GM18907 (cell line): ENCODE measurements at regions not wholly inside any gene's neighbourhood (a gene's known extent, or its start where the extent isn't known, plus 50 kb on each side); places are given as distances from the start of the nearest gene placed in this dataset.

Experiments
- ATAC-seq: cut with Tn5 transposase; IDR thresholded peaks from one replicate; pipeline ENCODE4 v1.9.1; 2021; ENCODE audit warnings: mild to moderate bottlenecking, moderate library complexity; ENCODE audit not compliant: unreplicated experiment

DNA sequence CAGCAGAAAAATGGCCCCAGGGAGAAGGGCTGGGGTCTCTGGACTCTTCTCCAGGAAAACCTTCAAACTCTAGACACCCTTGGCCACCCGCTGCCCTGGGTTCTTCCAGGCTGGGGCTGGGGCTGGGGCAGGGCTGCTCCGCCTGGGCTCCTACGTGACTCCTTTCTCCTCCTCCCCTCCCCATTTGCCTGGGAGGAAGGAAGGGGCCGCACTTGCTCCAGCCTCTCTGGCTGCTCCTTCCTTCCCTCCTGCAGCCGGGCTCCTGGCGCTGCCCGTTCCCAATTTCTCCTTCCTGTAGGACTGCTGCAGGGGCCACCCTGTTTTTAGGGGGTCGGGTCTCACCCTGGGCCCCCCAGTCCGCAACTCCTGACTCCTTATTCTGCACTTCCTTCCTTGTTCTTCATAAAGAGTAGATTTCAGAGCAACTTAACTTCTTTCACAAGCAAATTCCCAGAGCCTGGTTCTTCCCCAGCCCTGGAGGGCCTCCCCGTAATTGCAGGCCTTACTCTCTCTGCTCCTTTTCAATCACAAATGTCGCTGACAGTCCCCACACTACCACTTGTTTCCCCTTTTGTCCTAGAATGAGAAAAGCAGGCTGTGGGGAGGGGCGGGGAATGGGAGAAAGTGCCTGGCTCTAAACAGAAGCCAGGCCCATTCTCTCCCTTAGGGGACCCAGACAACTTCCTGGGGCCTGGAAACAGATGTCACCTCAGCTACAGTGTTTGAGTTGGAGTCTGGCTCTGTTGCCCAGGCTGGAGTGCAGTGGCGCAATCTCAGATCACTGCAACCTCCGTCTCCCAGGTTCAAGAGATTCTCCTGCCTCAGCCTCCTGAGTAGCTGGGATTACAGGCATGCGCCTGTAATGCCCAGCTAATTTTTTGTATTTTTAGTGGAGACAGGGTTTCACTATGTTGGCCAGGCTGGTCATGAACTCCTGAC lies 137.8 kb downstream of the ENGASE start:
- ATAC-seq: no peak

DNA sequence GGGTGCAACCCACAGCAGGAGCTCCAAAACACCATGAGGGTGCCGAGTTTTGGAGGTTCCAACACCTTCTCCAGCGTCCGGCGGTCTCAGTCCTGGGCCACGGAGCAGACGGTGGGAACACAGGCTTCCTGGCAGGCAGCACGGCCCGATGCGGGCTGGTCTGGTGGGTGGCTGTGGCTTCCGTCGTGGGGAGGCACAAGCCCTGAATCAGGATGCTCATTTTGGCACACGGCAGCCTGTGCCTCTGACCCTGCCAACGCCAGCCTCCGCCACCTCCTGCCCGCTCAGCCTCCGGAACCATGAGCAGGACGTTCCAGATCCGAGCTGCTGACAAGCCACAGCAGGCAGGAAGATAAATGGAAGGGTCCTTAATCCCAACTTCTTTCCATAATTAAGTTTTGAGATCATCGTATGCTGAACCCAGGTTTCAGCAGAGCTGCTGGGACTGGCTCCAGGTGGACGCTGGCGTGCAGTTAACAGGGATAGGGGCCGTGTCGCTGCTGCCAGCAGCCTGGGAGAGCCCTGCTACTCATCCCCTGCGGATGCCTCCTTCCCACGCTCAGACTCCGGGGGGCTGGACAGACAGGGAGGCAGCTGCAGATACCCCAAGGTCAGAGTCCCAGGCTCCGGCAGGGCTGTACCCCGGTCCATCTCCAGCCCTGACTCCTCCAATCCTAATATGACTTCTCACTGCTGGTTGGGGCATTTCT lies 136.6 kb downstream of the ENGASE start:
- no peak for ATAC-seq

DNA sequence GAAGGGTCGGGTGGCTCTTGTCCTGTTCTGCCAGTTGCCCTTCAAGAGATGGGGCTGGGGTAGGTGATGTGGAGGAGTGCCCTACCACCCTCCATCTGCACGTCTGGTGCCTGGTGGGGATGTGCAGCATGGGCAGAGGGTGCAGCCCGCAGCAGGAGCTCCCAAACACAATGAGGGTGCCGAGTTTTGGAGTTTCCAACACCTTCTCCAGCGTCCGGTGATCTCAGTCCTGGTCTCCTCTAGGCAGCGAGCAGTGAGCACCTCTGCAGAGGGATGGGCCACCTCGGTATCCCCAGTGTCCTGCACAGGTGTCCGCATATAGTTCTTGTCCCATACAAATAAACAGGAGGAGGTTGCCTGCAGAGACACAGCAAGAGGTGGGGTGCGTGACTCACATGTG lies 136.0 kb downstream of the ENGASE start:
- no peak for ATAC-seq

DNA sequence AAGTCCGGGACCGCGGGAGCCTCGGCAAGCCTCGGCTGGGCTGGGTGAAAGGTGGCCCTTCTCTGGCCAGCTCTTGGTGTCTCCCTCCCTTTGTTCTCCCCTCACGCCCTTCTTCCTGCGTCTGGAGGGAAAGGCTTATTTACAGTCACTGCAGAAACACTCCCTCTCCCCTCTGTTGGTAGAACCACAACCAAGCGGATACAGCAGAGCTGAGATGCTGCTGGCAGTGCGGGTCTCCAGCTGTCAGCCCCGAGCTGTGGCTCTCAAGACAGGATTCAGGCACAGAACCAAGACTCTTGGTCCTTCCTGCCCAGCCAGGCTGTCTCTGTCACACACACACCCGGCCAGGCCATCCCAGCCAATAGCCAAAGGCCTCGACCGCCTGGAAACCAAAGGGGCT lies 133.3 kb downstream of the ENGASE start:
- ATAC-seq: no peak

DNA sequence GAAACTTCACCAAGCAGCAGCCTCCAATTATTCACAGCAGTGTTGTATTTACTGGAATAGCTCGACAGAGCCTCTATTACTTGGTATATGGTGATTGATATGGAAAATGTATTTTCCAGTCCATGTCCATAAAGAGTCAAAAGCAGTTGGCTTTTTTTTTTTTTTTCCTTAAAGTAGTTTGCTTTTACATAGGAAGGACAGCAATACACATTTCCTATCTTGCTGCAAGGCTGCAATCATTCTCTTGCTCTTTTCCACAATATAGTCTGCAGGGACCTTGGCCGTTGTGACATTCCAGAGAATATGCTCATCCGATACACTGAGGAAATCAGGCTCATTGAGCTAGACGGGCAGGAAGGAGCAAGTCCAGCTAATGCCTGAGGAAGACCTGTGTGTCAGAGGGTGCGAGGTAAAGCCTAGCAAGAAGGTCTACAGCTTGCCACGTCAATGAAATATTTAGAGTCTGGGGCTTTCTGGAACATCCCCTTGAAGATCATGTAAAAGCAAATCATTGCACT lies 131.1 kb downstream of the ENGASE start:
- no peak for ATAC-seq

DNA sequence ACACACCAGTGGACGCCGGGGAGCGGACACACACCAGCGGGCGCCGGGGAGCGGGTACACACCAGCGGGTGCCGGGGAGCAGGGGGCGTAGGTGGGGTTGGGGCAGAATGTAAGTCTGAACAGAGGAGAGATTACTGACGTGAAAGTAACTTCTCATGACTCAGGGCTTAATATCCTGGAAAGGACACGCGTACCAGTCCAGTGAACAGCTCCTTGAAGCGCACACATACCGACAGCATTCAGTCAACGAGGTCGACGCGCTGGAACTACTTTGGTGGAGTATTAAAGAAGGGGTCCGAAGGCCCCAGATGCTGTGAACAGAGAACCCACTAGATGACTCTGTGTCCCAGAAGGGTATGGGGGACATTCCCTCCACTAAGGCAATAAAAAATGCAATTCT lies 129.6 kb downstream of the ENGASE start:
- no peak for ATAC-seq

DNA sequence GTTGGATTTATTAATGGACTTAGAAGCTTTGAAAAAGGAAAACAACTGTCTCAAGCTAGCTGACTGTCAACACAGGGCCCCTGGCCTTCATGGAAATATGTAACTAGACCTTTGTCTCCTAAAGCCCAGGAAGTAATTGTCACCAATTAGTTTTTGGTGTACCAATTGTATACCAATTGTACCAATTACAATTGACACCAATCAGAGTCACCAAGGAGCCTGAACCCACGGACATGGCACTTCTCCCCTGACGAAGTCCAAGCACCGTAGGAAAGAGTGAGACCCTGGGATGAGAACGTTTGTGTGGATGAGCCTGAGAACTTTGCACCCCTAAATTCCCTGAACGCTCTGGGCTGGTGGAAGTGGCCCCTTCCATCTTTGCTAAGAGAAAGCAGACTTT lies 129.0 kb downstream of the ENGASE start:
- no peak for ATAC-seq

DNA sequence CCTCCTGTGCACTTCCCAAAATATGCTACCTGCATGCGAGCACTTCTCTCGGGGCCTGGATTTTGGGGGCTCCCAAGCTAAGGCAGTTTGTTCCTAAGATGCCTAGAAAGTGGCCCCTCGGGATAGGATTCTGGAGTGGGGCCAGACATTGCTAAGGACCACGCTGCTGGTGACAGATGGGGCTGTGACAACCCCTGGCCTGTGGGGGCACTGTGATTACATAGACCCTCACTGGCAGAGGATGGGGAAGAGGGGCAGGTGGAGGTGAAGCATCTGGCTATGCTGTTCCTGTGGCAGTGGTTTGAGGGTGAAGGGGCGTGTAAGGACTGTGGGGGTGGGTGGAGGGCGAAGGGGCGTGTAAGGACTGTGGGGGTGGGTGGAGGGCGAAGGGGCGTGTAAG lies 128.4 kb downstream of the ENGASE start:
- ATAC-seq: no peak

DNA sequence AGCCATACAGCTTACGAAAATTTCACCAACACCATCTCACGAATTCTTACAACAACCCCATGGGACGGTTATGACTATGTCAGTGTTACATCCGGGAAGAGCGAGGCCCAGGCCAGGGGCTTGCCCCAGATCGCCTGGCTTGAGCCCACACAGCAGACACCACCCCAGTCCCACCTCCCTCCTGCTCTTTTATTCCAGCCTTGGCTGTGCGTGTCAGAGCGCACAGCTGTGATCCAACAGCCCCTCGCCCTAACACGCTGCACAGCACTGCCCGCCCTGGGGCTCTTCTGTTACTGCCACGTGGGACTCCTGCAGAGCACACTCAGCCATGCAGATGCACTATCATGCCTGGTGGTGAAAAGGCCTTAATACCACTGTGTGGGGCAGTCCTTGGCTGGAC lies 127.9 kb downstream of the ENGASE start:
- no peak for ATAC-seq

DNA sequence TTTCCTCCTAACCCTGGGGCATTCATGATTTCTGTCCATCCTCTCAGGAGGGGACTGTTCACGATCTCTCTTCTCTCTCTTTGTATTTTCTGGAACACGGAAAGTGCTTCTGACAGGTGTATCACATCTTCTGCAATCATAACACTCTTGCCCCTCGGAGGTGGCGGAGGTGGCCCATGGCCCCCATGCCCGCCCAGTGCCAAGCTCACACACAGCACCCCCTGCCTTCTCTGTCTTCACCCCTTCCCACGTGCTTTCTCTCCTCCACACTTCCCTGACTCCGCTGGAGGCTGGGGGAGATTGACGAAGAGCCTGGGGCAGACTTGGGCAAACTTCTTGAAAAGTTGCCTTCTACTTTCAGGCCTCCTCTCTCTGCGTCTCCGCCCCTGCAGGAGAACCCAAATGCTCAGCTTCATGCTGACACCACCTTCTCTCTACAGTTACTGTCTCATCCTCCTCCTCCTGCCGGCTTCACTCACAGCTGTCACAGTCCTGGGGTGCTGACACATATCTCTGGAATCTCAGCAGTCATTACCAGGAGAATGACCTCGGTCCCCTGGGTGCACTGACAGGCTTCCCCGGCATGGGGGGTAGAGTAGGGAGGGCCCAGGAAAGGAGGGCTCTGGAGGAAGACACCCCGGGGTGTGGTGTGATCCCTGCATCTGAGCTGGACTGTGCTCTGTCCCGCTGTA lies 127.1 kb downstream of the ENGASE start:
- ATAC-seq: no peak

DNA sequence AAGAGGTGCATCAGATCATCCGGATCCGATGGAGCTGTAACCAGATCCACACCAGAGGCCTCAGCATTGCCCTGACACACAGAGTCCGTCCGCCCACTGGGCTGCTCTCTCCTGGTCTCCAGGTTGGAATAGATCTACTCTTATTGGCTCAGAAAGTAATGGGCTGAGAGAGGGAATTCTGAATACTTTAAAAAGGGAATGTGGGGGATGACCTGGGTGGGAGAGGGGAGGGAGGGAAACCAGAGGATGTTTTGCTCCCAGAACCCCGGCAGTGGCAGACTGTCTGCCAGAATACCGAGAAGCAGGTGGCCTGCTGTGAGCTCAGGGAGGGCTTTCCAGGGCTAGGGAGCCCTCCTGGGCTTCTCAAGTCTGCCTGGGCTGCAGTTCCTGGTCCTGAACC lies 126.5 kb downstream of the ENGASE start:
- no peak for ATAC-seq

DNA sequence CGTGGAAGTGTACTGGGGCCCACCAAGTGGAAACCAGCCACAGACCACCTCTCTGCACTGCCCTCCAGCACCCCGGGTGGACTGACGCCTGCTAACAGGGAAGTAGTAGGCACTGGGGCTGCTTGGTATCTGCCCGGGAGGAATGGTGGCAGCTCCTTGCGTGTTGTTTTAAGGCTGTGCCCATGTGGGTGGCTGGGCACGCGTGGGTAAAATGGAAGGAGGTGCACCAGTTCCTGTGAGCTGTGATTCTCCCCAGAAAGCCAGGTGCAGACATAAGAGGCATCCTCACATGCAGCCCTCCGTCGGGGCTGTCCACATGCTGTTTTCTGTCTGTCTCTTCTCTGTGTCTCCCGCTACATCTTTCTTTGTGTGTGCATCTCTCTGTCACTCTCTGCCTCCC lies 122.3 kb downstream of the ENGASE start:
- ATAC-seq: no peak

DNA sequence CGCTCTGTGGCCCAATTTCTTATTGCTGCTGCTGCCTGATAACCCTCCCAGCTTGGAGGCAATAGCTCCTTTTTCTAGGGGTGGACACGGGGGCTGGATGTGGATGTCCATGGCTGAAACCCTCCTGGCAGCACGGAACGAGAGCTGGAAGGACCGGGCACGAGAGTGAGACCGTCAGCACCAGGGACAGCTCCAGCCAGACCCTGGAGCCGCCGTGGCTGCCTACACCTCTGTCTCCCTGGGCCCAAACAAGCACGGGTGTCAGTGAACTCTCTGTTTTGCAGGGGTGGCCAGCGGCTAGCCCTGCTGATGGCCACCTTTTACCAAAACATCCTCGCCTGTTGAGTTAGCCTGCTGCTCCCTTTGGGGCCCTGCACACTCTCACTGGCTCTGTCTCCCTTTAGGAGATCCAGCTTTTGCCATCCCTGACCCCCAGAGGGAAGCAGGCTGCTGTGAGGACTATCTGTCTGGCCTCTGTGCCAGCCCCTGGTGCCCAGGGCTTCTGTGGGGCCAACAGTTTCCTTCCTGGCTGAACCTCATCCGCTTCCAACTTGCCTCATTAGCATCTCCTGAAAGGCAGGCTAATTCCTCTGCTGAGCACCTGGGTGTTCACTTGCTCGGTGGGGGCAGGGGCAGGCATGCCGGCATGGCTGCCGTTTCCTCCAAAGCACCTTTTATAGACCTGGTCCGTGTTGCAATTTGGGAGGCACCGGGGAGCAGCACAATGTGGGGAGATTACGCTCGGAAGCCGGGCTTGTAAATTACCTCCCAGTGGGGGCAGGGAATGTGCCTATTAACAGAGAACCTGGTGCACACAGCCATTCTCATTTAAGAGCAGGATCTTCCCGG lies 118.1 kb downstream of the ENGASE start:
- ATAC-seq: no peak

DNA sequence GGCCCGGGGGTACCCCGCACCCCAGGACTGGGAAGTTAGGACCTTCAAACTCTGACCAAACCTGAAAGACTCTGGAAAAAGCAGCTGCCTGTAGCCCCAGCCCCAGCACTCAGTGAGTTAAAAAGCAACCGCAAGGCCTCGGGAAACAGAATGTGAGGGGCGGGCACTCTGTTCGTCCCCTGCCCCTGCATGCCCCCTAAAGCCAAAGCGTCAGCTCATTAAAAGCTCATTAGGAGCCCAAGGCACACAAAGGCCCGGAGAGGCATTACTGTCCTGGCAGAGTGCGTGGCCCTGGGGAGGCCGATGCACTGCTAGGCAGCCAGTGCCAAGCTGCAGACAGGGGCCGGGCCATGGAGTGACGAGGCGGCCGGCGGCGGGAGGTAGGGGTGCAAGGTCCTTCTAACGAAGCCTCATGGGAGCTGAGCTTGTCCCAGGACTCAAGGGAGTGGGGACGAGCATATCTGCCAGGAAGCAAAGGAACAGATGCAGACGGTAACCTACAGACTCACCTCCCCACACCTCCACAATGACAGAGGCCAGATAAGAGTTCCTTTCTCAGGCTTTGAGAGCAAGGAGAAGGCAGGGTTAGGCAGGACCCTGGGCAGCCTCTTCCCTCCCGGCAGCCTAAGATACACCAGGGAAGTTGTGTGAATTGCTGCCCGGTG lies 116.8 kb downstream of the ENGASE start:
- no peak for ATAC-seq

DNA sequence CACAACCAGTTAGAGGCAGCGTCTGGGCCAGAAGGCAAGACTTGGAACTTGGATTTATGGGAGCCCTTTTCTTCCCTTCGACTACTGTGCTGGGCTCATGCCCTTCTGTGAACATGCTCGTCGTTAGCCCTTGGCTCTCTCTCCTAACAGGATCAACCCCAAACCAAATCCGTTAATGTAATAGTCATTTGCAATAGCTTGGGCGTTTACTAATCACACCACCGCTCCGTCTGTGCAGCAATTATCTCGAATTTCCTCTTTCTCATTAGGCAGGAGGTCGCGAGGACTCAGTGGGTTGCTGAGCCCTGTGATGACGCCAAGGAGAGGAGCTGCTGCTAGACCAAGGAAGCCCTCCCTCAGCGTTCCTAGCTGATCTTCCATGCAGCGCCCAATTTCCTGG lies 114.7 kb downstream of the ENGASE start:
- no peak for ATAC-seq

DNA sequence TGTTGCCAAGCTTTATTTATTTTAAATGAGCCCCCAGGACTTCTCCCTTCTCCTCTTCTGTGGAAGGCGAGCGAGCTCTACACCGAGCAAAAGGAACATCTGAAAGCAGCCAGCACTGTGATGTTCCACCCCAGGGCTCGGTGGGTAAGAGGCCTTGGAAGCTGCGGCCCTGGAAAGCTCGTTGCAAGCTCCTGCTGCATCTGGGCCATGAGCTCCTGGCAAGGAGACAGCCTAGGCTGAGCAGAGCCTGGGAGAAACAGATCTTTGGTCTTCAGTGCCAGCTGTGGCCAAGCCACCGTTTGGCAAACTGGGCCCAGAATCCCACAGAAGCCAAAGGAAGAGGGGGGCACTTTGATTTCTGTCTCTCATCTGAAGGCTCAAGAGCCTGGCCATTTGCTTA lies 114.1 kb downstream of the ENGASE start:
- no peak for ATAC-seq

DNA sequence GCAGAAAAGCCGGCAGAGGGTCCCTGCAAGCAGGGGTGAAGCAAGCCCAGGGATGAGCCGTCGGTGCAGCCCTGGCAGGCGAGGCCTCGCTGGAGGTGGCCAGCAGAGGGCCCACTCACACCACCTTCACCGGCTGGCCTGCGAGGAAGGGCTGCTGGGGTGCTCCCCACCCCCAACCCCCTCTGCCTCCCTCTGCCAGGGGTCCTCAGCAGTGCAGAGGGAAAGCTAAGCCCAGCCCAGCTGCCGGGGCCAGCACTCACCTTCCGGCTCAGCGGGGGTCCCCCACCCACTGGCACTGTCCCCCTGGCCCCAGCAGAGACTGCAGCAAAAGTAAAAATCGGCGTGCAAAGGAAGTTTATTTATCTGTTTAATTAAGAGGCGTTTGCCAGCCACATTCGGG lies 113.4 kb downstream of the ENGASE start:
- ATAC-seq: no peak

DNA sequence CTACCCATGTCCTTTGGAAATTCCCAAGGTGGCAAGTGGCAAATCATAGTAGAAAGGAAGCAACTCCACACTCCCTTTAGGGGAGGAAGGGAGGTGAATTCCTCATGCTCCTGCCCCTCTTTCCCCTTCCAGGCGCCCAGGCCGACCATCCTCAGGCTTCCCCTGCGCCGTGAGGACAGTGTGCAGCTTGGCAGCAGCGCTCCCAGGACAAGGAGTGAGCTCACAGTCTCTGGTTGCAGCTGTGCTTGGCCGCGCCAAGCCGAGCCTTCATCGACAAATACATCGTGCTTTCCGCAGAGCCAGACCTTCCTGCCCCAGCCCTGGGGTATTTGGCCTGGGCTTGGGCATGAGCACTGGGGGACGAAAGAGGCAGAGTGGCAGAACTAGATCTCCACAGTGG lies 112.6 kb downstream of the ENGASE start:
- ATAC-seq: no peak

DNA sequence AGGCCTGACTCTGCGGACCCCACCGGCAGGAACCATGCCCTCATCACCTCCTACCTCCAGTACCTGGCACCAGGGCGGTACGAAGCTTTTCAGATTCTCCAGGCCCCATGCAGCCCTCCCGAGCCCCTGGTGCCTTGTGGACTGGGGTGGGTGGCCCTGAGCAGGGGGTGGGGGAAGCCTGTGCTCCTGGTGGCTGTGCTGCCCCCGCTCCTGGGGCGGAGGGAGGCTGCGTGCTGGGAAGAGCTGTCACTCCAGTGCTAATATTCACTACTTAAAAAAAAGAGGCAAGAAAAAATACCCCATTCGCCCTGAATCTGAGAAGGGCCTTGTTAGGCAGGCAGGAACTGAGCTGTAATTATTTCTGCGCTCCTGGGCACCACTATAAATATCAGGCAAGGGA lies 111.8 kb downstream of the ENGASE start:
- no peak for ATAC-seq

DNA sequence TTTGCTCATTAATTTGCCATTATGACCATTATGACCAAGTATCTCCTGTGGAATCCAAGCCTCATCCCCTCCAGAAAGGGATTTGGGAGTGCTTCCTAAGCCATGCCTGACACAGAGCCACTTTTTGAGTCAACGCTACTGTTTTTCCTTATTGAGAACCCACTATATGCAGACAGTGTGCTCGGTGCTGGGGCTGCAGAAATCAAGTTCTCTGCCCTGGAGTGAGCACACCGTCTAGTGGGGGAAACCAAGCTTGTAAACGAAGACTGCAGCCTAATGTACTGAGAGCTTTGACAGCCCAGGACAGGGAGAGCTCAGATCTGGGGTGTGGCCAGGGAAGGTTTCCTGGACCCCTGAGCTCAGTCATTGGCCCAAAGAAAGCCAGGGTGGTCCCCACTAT lies 111.0 kb downstream of the ENGASE start:
- no peak for ATAC-seq
